Left ventricle myocardium inferior (tissue), 1 donor: ENCODE measurements at regions not wholly inside any gene's neighbourhood (a gene's known extent, or its start where the extent isn't known, plus 50 kb on each side); places are given as distances from the start of the nearest gene placed in this dataset.
"Not testable (repeated sequence)": the region's sequence is repeated elsewhere in the genome, so short reads cannot be mapped to it uniquely, and the experiment has no call there.

Experiments
- DNase-seq: peaks from one replicate; pipeline ENCODE4 v3.0.0-alpha.2; 2020
- H3K27ac ChIP-seq: fragments of 200-600 bp; replicated peaks from 2 replicates; pipeline ENCODE4 v1.8.0; 2021
- H3K27me3 ChIP-seq: fragments of 200-600 bp; 2 replicates; pipeline ENCODE4 v1.8.0; 2021; ENCODE audit warnings: low read depth
- H3K36me3 ChIP-seq: fragments of 200-600 bp; 2 replicates; pipeline ENCODE4 v1.8.0; 2021
- H3K4me1 ChIP-seq: fragments of 200-600 bp; 2 replicates; pipeline ENCODE4 v1.8.0; 2021
- H3K4me3 ChIP-seq: fragments of 200-600 bp; 2 replicates; pipeline ENCODE4 v1.8.0; 2021; ENCODE audit warnings: mild to moderate bottlenecking, moderate library complexity
- H3K9me3 ChIP-seq: fragments of 200-600 bp; replicated peaks from 2 replicates; pipeline ENCODE4 v1.8.0; 2021
- CTCF ChIP-seq: fragments of 200-600 bp; IDR thresholded peaks from 2 replicates; pipeline ENCODE4 v1.8.0; 2021; ENCODE audit warnings: antibody characterized with exemption, mild to moderate bottlenecking, borderline replicate concordance
- intact Hi-C: fragments of 100-400 bp; cut with micrococcal nuclease; formaldehyde crosslinking; loops from one replicate; pipeline ENCODE4 v1.11.0; 2022
- donor health status: DM: no; HTN: yes; CAD: no; lungs with severe emphysema.

- Histone ChIP-seq H3K4me3 (no peak overlapping the region), H3K27me3 (no peaks in the 10 kb centered on the region), H3K4me1 (no peaks in the 10 kb centered on the region), H3K36me3 (no peaks in the 10 kb centered on the region), H3K27ac (no peak overlapping the region), H3K9me3 (no peaks in the 10 kb centered on the region)
- intact Hi-C loops = no loop called here
- no peak for DNase-seq
- no peak for TF ChIP-seq CTCF
These were observed 592.4 kb downstream of the ACTRT1 start for GRCh38 chrX:127459790-127460189.

- Histone ChIP-seq H3K4me3 (no peak overlapping the region), H3K36me3 (no peaks in the 10 kb centered on the region), H3K27ac (no peak overlapping the region), H3K9me3 (no peaks in the 10 kb centered on the region), H3K27me3 (no peaks in the 10 kb centered on the region), H3K4me1 (no peaks in the 10 kb centered on the region)
- TF ChIP-seq CTCF = no peak
- no peak for DNase-seq
- intact Hi-C loops = no loop called here
These were observed 595.0 kb downstream of the ACTRT1 start for GRCh38 chrX:127457161-127457560.

- DNase-seq = no peak
- H3K36me3 ChIP-seq = no peaks in the 10 kb centered on the region
- no peaks in the 10 kb centered on the region for H3K27me3 ChIP-seq
- no peak for TF ChIP-seq CTCF
- no peaks in the 10 kb centered on the region for H3K9me3 ChIP-seq
- H3K27ac ChIP-seq = no peak overlapping the region
- H3K4me1 ChIP-seq = no peaks in the 10 kb centered on the region
- no peak overlapping the region for H3K4me3 ChIP-seq
- intact Hi-C loops = no loop called here
These were observed 612.5 kb downstream of the ACTRT1 start for GRCh38 chrX:127439676-127440075.

- DNase-seq = no peak
- no peak for TF ChIP-seq CTCF
These were observed 586.4 kb downstream of the PRR32 start for GRCh38 chrX:127405946-127406345.

GRCh38 chrX:127404161-127404560 lies 584.6 kb downstream of the PRR32 start:
- no peak overlapping the region for H3K27ac ChIP-seq
- no peak overlapping the region for H3K4me3 ChIP-seq
- no peaks in the 10 kb centered on the region for H3K27me3 ChIP-seq
- H3K9me3 ChIP-seq = no peaks in the 10 kb centered on the region
- intact Hi-C loops = no loop called here
- no peaks in the 10 kb centered on the region for H3K4me1 ChIP-seq
- no peak for DNase-seq
- no peaks in the 10 kb centered on the region for H3K36me3 ChIP-seq
- no peak for TF ChIP-seq CTCF

More at GRCh38 chrX:127405946-127406345, 586.4 kb downstream of the PRR32 start:
- H3K4me3 ChIP-seq = no peak overlapping the region
- no peaks in the 10 kb centered on the region for H3K4me1 ChIP-seq
- H3K9me3 ChIP-seq = no peaks in the 10 kb centered on the region
- intact Hi-C loops = no loop called here
- H3K36me3 ChIP-seq = no peaks in the 10 kb centered on the region
- H3K27me3 ChIP-seq = no peaks in the 10 kb centered on the region
- H3K27ac ChIP-seq = no peak overlapping the region

GRCh38 chrX:127400231-127400630 lies 580.7 kb downstream of the PRR32 start:
- intact Hi-C loops, H3K36me3 ChIP-seq, H3K4me1 ChIP-seq, DNase-seq, H3K27me3 ChIP-seq, H3K9me3 ChIP-seq, H3K27ac ChIP-seq, H3K4me3 ChIP-seq: not testable (repeated sequence)
